Activated CD4-positive, alpha-beta T cell treated with anti-CD3 and anti-CD28 coated beads for 48 hours (primary cell): ENCODE measurements at regions not wholly inside any gene's neighbourhood (a gene's known extent, or its start where the extent isn't known, plus 50 kb on each side); places are given as distances from the start of the nearest gene placed in this dataset.
"Not testable (repeated sequence)": the region's sequence is repeated elsewhere in the genome, so short reads cannot be mapped to it uniquely, and the experiment has no call there.

Experiments
- DNase-seq: peaks from one replicate; pipeline ENCODE4 v3.0.0-alpha.2; 2020

DNA sequence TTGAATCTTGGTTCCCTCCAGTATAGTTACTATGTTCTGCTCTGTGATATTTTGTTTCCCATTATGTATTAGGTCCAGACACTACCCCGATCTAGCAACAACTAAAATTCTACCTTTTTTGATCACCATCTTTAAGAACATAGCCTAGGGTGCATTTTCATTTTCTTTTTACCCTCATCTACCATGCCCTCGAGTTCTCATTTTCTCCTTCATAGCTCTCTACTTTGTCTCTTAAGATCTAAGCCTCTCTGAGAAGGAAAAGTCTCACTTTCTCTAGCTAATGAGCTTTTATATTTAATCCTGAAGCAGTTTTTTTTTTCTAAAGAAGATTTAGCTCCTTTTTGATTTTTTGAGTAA lies 1089.4 kb upstream of the SLC39A10 start:
- no peak for DNase-seq

DNA sequence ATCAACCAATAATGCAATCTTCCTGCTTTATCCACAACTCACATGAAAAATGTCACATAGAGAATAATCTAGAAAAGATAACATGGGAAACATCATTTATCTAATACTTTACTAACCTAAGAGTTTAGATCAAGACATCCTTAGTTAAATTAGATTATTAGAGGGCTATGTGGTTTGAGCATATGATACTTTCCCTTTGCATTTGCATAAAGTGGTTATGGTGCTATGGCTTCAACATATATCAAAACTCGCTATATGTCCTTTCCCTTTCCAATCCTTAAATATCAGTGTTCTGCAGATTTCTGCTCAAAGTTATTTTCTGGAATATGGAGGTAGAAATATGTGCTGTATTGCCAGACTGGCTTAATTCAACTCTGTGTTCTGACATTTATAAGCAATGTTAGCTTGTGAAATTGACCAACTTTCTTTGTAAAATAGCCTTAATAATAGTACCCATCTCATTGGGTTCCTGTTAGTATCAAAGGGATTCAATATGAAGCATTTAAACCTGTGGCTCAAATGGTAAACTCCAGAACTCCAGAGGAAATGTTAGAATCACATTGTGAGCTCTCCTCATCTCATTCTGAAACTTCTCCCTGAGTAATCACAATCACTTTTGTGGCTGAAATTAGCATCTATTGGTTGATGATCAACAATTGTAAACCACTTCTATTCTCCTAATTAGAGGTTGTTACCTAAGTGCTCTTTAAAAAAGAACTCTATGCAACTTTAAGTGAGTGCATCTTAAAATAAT lies 1089.9 kb upstream of the SLC39A10 start:
- no peak for DNase-seq

DNA sequence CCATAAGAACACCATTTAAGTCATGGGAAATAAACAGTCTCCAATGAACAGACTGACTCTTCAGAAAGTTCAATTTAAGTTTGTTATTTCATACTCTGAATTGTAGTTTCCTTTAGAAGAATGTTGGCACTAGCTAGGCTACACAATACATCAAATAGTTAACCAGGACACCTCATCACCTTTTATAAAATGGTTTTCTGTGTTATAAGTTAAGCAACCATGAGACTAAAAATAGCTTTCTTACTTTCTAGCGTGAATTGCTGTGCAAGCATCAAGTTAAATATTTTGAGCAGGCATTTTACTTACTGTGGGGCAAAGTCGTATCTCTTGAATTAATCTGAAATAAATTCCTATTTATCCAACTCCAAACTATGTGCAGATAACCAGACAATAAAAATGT lies 1092.6 kb upstream of the SLC39A10 start:
- DNase-seq: no peak

DNA sequence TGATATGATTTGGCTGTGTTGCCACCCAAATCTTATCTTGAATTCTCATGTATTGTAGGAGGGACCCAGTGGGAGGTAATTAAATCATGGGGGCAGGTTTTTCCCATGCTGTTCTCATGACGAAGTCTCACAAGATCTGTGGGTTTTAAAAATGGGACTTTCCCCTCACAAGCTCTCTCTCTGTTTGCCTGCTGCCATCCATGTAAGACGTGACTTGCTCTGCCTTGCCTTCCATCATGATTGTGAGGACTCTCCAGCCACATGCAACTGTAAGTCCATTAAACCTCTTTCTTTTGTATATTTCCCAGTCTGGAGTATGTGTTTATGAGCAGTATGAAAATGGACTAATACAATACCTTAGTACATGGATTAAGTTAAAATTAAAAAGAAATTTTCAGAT lies 1094.7 kb upstream of the SLC39A10 start:
- no peak for DNase-seq

DNA sequence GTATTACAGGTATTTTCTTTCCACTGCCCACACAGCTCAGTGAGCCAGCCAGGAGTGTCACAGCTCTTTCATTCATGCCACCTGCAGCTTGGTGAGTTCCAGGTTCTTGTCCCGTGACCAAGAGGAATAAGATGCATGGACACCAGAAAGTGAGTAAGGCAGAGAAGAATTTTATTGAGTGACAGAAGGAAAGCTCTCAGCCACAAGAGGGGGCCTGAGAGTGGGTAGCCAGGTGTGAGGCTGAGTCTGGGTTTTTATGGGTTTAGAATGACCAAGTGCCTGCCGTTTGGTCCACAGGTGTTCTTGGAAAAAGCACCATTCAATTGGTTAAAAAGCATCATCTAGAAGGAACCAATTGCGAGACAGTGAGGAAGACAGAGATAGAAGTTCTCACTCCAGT lies 1097.1 kb upstream of the SLC39A10 start:
- DNase-seq: no peak

DNA sequence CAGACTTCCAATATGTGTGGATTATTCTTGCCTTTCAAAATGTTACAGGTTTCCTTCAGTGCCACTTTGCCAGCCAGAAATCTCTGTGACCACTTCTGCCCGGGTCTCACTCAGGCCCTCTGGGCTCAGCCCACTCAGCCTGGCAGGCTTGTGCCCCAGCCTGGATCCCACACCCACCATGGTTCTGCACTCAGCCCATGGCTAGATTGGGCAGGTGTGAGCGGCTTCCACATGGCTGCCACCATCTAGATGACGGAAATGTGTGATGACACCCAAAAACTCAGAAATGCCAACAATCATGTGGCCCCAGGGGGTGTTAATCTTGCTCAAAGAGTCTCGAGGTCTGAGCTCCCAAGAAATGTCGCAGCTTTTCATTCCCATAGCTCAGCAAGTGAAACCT lies 1097.5 kb upstream of the SLC39A10 start:
- no peak for DNase-seq

DNA sequence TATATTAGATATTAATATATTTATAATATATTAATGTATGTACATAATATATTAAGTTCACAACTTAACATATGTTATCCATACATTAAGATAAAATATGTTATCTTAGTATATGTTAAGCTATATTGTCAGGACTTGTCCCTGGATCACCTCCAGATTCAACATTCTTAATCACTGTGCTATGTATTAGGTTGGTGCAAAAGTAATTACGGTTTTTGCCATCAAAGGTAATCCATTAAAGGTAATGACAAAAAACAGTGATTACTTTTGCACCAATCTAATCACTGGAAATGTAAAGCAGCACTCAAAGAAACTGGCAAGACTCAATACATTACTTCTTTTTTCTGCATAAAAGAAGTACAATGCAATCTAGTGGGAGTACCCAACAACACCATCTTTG lies 1099.0 kb upstream of the SLC39A10 start:
- DNase-seq: no peak

DNA sequence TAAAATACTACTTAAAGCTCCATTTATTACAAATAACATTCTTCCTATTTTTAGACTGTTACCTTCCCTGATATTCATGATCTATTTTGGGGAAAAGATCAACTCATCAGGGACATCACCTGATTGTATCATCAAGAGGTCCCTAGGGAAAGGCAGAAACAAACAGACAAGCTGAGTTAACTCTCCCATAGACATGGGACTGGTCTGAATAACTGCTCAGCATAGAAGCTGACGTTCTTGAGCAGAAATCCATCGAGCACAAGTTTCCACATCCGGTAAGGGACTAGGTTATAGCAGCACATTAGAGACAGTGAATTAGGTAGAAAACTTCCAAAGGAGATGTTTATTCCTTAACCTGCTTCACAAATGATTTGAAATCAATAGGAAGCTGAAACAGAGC lies 1100.4 kb upstream of the SLC39A10 start:
- no peak for DNase-seq

DNA sequence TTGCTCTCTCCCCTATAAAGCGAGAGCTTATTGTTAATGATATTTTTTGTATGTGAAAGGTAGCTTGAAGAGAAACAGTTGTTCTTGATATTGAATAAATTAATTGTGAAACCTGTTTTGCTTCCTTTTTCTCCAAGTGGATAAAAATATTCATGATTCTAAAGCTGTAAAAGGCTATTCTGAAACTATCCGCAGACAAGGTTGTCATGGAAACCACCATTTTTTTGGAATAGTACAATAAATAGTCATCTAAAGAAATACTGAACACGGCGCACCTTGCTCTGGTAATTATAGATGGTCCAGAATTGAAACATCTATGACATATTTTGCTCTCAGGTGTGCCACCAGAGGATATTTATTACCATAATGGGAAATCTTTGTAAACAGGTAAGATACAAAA lies 1103.0 kb upstream of the SLC39A10 start:
- no peak for DNase-seq

DNA sequence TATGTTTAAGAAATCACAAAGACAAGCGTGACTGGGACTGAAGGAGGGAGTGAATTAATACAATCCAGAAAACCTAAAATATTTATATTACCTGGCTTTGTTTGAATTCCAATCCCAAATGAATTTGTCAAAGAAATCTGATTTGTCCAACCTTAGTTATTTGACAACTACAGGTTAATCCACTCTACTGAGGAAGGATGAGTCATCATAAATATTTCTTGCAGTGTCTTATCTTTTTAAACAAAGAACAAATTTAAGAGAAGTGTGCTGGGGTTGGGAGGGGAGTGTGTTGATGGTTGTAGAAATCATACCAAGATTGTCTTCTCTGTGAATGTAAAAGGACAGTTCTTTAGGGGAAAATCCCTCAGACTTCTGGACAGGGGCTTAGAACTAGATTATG lies 1106.3 kb upstream of the SLC39A10 start:
- no peak for DNase-seq

DNA sequence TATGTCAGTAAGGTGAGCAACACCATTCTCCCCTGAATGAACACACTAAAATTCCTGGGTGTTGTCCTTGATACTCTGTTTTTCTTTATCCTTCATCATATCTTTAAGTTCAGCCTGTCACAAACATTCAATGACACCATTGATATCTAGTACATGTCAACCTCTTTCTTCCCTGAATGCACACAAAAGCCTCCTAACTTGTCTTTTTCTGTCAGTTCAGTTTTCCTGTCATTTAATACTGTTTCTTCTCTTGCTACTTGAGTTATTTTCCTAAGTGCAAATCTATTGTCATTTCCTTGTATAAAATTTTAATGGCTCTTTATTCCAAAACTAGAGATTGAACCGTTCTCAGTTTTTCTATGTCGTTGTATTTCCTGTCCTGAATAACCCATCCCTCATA lies 1107.6 kb upstream of the SLC39A10 start:
- DNase-seq: no peak

DNA sequence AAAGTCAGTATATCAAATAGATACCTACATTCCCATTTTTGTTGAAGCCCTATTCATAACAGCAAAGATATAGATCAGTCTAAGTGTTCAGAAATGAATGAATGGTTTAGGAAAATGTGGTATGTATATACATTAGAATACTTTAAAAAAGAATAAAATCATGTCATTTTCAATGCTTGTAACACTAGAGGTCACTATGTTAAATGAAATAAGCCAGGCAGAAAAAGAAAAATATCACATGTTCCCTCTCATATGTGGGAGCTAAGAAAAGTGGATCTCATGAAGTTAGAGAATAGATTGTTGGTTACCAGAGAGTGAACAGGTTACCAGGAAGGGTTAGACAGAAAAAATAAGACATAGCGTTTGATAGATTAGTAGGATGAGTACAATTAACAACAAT lies 1111.0 kb upstream of the SLC39A10 start:
- no peak for DNase-seq

DNA sequence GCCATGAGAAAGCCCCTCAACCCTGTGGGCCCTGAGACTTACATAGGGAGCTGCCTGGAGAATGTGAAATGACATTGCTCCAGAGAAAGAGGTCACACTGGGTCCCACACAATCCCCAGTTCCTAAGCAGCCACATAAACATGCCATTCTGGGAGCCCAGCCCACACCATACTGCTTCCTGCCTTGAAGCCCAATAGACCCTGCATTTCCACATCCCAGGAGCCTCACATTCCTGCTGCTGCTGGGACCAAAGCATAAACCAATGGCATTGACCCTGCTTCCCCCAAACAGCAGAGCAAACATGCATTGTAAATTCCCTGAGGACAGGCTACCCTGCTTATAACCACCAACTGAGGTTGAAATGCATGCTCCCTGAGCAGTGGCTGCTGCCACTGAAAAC lies 1117.6 kb upstream of the SLC39A10 start:
- DNase-seq: no peak

DNA sequence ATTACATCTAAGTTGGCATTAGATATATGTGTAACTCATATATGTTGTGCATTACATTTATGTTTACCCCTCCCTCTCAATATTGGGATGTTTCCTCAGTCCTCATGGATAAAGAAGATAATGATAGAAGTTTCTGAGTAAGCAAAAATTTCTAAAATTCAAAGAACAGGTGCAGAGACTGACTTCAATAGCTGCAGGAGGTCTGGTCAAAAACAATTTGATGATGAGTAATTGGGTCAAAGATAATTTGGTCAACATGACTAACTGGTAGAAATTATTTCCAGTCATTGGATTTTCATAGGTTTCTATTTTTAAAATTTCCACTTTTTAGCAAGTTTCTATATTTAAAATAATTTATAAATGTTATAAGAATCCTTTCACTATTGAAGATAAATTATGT lies 1130.9 kb upstream of the SLC39A10 start:
- DNase-seq: no peak

DNA sequence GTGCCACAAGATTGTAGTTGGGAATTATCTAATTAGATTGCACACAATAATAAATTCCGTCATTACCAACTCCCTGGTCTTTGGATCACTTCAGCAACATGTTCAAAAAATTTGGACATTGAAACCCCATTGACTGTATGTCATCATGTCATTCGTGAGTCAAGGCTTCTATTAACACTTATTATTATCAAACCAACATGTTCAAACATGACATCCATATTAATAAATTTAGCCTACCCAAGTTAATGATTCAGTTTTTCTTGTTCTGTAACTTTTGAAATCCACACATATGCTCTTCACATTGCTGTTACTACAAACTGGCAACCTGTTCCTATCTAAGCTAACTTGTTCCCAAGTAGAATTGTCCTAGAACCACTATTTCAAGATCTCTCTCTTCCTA lies 1142.7 kb upstream of the SLC39A10 start:
- DNase-seq: no peak

DNA sequence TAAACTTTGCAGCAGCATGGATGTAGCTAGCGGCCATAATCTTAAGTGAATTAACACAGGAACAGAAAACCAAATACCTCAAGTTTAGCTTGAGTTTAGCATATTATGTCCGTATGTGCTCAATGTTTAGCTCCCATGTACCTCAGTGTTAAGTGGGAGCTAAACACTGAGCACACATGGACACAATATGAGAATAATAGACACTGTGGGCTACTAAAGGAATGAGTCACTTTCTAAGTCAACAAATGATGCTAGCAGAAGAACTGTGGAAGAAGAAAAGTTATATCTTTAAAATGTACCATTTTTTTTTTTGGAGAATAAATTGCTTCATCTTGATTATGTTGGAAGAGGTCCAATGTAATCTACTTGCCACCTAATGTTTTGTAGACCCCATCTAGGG lies 1146.0 kb upstream of the SLC39A10 start:
- not testable (repeated sequence) for DNase-seq

DNA sequence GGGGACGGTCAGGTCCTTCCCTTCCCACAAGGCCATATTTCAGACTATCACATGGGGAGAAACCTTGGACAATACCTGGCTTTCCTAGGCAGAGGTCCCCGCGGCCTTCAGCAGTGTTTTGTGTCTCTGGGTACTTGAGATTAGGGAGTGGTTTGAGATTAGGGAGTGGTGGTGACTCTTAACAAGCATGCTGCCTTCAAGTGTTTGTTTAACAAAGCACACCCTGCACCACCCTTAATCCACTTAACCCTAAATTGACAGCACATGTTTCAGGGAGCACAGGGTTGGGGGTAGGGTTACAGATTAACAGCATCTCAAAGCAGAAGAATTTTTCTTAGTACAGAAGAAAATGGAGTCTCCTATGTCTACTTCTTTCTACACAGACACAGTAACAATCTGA lies 1152.2 kb upstream of the SLC39A10 start:
- DNase-seq: not testable (repeated sequence)

DNA sequence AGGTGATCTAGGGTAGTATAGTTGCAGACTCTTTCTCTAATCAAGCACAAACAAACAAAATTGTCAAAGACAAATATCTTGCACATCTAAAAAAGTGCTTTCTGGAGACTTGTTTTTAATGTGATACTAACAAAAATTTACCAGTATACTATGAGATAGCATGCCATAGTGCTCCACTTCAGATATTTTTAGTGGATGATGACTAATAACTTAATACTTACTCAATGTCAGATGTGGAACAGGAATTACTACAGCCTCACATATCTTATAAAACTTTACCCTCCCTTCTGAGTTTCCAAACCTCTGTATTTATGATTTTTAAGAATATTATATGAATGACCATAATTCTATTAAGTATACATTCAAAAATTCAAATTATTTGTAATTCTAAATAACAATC lies 1162.0 kb upstream of the SLC39A10 start:
- DNase-seq: no peak

DNA sequence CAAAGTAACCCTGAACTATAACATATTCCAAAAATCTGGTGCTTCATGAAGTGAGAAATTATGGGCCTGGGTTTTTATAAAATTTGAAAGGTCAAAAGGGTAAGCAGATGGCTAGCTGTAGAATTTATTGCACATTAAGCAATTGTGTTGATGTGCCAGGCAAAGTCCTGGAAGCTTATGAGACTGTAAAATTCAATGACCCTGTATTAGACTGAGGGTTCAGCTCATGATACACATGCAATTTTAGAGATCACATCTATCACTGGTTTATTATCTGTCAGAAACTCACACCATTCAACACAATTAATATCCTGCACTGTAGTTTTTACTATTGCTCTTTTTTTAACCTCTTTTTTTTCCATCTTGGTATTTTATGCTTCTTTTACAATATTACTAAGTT lies 1162.6 kb upstream of the SLC39A10 start:
- DNase-seq: no peak

DNA sequence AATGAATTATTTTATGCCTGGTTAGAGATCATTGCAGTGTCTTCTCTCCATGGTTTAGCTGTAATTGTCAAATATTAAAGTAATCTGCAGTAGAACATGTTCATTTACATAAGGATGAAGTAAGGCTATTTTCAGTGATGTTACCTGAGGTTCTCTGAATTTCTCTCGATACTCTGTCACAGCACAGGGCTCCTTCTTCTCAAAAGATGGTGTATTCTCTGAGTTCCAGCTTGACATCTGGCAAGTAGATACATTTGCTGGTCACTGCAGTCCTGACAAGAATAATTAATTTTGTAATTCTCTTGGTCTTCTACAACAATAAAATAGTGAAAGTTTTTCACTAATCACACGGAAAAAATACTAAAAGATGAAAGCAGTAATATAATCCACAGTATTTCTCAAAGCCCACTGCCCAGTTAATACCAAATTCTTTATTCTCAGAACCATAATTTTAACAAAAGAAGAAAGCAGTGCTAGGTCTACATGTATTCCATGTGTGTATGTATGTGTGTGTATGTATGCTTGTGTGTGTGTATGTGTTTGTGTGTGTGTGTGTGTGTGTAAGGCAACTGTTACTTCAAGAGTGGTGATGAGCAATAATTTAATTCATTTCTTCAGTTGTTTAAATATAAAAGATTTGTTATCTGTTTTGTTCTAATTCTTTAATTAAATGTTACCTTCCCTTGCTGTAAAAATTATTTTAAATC lies 1165.5 kb upstream of the SLC39A10 start:
- DNase-seq: no peak

DNA sequence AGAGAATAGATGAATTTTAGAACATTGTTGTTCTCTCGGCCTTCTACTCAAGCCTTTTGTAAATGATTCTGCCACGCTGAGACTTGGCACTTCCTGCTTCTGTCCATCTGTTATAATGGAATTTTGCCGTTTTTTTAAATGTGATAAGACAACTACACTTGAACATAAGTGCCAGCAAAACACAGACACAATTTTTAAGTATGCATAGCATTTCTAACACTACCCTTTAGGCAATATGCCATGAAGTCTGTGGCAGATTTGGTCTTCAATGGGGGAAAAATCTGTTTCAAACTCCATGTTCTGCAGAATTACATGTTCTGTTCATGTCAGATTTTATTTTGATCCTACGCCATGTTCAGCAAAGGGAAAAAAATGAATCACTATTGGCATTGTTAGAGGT lies 1170.7 kb upstream of the SLC39A10 start:
- DNase-seq: no peak

DNA sequence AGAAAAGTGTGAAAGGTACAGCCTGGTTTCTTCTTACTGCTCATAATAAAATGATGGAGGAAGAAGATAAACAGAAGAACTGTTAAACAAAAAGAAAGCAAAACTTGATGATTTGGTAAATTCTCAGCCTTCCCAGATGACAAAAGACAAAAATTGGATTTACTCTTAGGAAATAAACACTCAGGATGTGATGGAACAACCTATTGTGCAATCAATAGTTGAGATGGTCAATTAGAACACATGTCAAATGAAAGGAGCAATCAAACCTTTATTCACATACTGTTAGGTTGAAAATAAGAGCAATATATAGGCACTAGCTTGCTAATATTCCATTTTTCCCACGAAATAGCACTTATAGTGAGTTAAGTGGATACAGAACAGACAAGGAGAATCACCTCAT lies 1174.0 kb upstream of the SLC39A10 start:
- no peak for DNase-seq

DNA sequence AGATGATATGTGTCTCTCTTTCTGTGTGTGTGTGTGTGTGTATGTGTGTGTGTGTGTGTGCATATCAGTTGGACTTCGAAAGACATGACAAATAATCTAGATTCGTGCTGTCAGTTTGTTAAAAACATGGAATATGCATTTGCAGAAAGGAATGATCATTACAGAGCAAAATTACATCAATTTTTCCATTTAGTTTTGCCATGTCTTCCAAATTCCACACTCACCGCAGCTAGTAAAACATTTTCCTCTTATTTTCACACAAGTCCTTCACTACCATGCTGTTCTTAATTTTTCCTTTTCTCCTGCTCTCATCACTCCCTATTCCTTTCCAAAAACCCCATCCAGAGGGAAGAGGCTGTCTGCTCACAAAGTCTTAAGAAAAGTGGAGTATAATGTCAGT lies 1191.4 kb upstream of the SLC39A10 start:
- no peak for DNase-seq

DNA sequence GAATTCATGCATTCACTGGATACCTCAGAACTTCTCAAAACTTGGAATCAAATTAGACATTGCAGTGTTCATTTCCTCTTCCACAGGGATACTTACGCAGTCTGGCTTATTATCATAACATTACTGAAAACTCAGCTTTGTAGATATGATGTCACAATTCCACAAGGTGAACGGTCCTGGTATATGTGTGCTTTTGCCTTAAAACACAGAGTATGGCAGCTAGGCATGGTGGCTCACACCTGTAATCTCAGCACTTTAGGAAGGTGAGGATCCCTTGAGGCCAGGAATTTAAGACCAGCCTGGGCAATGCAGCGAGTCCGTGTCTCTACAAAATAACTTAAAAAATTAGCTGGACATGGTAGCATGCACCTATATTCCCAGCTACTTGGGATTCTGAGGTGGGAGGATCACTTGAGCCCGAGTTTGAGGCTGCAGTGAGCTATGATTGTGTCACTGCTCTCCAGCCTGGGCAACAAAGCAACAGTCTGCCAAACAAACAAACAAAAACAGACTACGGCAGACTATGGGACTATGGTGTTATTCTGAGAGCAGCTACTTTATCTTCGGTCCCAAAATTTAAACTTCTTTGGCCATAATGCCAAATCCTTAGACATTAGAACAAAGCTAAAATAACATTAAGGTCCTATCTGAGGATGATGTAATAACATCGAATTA lies 1191.9 kb upstream of the SLC39A10 start:
- no peak for DNase-seq
